DOHH2 (cell line): ENCODE measurements at regions not wholly inside any gene's neighbourhood (a gene's known extent, or its start where the extent isn't known, plus 50 kb on each side); places are given as distances from the start of the nearest gene placed in this dataset.

ENCODE experiments used
- CTCF ChIP-seq: fragments of 200-600 bp; sonication (generic); IDR thresholded peaks from one replicate; pipeline ENCODE4 v1.5.1; 2014; ENCODE audit warnings: antibody characterized with exemption, mild to moderate bottlenecking, low read depth, low read length; ENCODE audit not compliant: poor library complexity, severe bottlenecking
- EZH2phosphoT487 ChIP-seq: fragments of 200-600 bp; sonication (generic); IDR thresholded peaks from 2 replicates; pipeline ENCODE4 v1.6.1; 2017; ENCODE audit warnings: borderline replicate concordance, mild to moderate bottlenecking, antibody characterized with exemption, low read length, moderate library complexity, mixed read lengths

GRCh38 chr4:11183356-11183740, 245.3 kb downstream of the HS3ST1 start:
- TF ChIP-seq CTCF = no peak
- no peak for TF ChIP-seq EZH2phosphoT487
